Hippocampal formation (tissue), 2 donors: ENCODE measurements at regions not wholly inside any gene's neighbourhood (a gene's known extent, or its start where the extent isn't known, plus 50 kb on each side); places are given as distances from the start of the nearest gene placed in this dataset.

ENCODE experiments used
- DNase-seq, 2 donors: peaks; one replicate each; lab custom pipeline; 2025; lab: John Stamatoyannopoulos, UW

- no peak for DNase-seq
Observed at GRCh38 chr1:59055908-59056719, 240.8 kb upstream of the FGGY start.

- no peak for DNase-seq
Observed at GRCh38 chr1:59057211-59057694, 239.6 kb upstream of the FGGY start.

GRCh38 chr1:59057796-59058195 is 239.1 kb upstream of the FGGY start:
- no peak for DNase-seq

GRCh38 chr1:59058665-59059439 is 238.0 kb upstream of the FGGY start:
- no peak for DNase-seq

GRCh38 chr1:59061876-59062275 is 235.0 kb upstream of the FGGY start:
- peak in 1 of 2 donors; percentile 34 for DNase-seq

- no peak for DNase-seq
Observed at GRCh38 chr1:59062743-59063142, 234.2 kb upstream of the FGGY start.

GRCh38 chr1:59063501-59063900 is 233.4 kb upstream of the FGGY start:
- no peak for DNase-seq

- no peak for DNase-seq
Observed at GRCh38 chr1:59064592-59064991, 232.3 kb upstream of the FGGY start.

- DNase-seq: no peak
Observed at GRCh38 chr1:59066236-59066635, 230.7 kb upstream of the FGGY start.

GRCh38 chr1:59070610-59071009 is 226.3 kb upstream of the FGGY start:
- no peak for DNase-seq

- no peak for DNase-seq
Observed at GRCh38 chr1:59071289-59071688, 225.6 kb upstream of the FGGY start.

- DNase-seq: no peak
Observed at GRCh38 chr1:59071876-59072582, 224.9 kb upstream of the FGGY start.

GRCh38 chr1:59072583-59072947 is 224.3 kb upstream of the FGGY start:
- no peak for DNase-seq

- DNase-seq: no peak
Observed at GRCh38 chr1:59074598-59074997, 222.3 kb upstream of the FGGY start.

GRCh38 chr1:59075021-59075420 is 221.9 kb upstream of the FGGY start:
- no peak for DNase-seq

- no peak for DNase-seq
Observed at GRCh38 chr1:59076612-59077011, 220.3 kb upstream of the FGGY start.

- no peak for DNase-seq
Observed at GRCh38 chr1:59077466-59078069, 219.3 kb upstream of the FGGY start.

- no peak for DNase-seq
Observed at GRCh38 chr1:59078070-59078800, 218.7 kb upstream of the FGGY start.

GRCh38 chr1:59078866-59079265 is 218.0 kb upstream of the FGGY start:
- no peak for DNase-seq

GRCh38 chr1:59079434-59080140 is 217.3 kb upstream of the FGGY start:
- no peak for DNase-seq

GRCh38 chr1:59081181-59081580 is 215.7 kb upstream of the FGGY start:
- no peak for DNase-seq
